ENCODE measurements at regions not wholly inside any gene's neighbourhood (a gene's known extent, or its start where the extent isn't known, plus 50 kb on each side); places are given as distances from the start of the nearest gene placed in this dataset.

- TF ChIP-seq CREB3 (tag; conservative IDR thresholded peaks at IDR 0.05; ENCODE audit: low read depth) (no peak), NUFIP1 (IDR thresholded peaks at IDR 0.05; ENCODE audit: partially characterized antibody) (no peak), CTCFL (IDR thresholded peaks at IDR 0.05; ENCODE audit: borderline replicate concordance, insufficient read depth, low read depth, low read length, poor library complexity, severe bottlenecking) (no peak), PTBP1 (IDR thresholded peaks at IDR 0.05; ENCODE audit: low read depth, low read length) (no peak), PYGO2 (tag; IDR thresholded peaks at IDR 0.05) (no peak), ZNF280A (IDR thresholded peaks at IDR 0.05; ENCODE audit: low read depth, partially characterized antibody) (no peak), ZBTB9 (CRISPR knock-in tag; IDR thresholded peaks at IDR 0.05) (no peak), ZNF583 (CRISPR knock-in tag; IDR thresholded peaks at IDR 0.05) (no peak)
Measured at GRCh38 chr9:13769006-13769405, 489.5 kb upstream of the MPDZ start (continued).

Measured in K562 (cell line).